HG03066 (cell line): ENCODE measurements at regions not wholly inside any gene's neighbourhood (a gene's known extent, or its start where the extent isn't known, plus 50 kb on each side); places are given as distances from the start of the nearest gene placed in this dataset.

Experiments
- ATAC-seq: cut with Tn5 transposase; IDR thresholded peaks from one replicate; pipeline ENCODE4 v1.9.1; 2021; ENCODE audit warnings: low read depth; ENCODE audit not compliant: unreplicated experiment

DNA sequence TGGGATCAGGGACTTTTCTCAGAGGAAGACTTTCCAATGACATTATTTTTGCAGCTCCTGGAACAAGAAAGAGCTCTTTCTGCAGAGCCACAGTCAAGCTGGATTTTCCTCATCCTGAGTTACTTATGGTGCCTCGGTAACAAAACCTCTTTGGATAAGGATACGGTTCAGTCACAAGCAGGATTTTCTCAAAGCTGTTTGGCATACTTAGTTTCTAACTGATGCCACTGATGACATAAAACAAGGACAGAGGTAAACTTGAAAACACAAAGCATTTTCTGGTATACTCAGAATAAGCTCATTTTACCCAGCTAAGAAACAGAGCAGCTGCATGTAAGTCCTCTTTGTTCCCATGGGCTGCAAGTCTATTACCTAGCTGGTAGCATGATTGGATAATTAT is 340.9 kb upstream of the MEOX2 start:
- ATAC-seq, result no peak

DNA sequence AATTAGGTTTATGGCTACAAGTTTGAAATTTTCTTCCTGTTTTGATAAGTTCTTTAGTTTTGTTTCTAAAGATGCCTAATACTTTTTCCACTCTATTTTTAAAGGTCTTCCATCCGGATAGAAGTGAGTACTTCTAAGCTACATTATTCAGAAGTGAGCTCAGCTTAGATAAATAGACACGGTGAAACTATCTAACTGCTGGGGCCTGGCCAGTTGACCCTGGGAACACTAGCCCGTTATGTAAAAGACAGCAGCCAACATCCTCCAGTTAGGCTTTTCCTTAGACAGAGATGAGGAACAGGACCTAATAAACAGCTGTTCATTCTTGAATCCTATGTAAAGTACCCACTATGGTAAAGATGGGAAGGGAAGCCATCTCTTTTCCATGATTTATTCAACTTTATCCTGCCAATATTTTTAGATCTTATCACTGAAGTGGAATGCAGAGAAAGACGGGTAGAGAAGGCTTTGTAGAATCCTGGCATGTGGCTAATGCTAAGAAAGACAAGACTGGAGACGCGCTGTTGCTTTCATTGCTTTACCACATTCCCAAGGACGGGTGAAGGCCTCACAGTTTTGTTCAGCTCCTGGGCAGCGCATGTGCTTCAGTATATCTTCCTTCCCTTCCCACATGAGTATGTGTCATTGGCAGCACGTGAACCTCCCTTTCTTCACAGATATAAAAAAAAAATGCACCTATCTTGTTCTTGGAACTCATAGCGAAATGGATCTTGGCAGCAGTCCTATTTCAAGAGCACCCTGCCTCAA is 340.0 kb upstream of the MEOX2 start:
- no peak for ATAC-seq

DNA sequence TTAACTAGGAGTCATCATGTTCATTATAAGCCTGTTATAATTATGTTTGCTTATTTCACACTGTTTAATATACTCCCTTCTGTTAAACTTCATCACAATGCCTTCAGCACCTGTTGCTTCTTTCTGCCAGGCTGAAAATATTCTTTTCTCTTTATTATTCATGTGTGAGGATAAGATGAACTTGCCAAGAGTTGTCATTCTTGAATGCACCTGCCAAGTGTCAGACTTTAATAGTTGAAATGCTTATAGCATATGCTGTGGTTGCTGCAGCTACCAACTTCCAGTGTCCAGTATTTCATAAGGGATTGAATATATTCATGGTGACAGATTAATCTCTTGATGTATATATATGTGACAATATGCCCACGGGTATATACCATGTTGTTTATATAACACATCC is 339.2 kb upstream of the MEOX2 start:
- ATAC-seq, result no peak

DNA sequence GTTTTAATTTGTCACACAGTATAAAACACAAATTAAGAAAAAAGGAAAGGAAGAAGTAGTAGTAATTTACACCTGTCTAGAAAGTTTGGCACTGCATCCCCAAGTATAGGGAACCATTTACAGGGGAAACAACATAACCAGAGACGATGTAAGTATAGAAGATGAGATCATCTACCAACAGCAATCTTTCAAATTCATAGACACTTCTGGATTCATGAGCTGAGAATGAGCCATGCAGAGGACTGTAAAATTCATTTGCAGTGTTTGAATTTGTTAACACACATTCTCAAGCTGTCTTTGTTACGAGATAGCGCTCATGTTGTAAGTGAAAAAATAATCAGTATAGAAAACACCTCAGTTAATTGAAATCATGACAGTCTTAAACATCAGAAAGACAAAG is 337.0 kb upstream of the MEOX2 start:
- ATAC-seq, result no peak

DNA sequence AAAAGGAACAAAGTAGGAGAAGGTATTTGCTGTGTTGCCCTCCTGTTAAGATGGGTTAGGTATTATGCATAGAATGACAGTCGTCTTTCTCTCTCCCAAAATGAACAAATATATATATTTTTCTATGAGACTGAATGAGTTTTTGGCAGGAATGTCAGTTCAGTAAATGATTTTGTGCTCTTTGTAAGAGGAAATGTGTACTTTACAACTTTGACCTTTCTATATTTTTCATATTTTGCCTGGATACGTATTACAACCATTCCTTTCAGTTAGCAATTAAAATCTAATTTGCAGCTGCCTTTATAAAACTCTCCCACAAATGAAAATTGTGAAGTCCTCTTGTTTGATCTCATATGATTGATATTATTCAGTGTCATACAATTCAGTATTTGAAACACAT is 336.6 kb upstream of the MEOX2 start:
- ATAC-seq, result no peak

DNA sequence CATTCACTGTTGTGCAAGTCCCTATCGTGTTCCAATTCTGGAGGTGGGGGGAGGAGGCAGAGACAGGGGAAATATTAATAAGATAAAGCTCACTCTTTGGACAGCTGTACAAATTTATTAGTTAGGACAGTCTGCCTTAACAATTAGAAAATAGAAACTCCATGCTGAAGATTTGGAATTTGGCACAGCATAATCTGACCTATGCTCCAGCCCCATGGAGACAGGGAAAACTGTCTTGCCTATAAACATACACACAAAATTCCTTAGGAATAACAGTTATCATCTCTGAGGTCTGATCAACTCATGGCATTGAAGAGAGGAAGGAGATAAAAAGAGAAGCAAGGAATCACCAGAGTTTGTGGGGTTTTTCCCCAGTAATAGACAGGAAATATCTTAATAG is 335.4 kb upstream of the MEOX2 start:
- ATAC-seq, result no peak

DNA sequence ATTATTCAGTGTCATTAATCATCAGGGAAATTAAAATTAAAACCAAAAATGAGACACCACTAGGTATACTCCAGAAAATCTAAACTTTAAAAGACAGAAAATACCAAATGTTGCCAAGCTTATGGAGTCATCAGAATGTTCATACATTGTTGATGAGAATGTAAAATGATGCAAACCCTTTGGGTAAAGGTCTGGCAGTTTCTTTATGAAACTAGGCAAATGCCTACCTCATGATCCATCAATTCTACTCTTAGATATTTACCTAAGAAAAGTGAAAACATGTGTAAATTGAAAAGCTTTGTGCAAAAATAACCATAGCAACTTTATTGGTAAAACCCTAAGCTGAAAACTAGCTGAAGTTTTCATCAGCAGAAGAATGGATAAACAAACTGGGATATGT is 329.5 kb upstream of the MEOX2 start:
- ATAC-seq, result no peak

DNA sequence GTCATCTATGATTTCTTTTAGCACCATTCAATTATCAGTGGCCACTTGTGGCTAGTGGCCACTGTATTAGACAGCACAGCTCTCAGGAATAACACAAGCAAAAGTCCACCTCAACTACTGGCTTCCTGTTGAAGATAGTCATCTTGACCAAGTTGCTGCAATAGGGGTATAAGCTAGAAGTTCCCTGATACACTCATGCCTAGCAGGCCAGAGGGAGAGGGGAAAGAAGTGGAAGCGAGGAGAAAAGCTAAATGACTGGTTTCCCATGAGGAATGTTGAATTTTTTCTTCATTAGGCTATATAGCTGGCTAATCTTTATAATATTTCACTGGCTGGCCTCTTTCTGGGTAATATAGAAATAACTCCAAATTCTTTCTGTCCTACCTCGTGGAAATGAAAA is 327.5 kb upstream of the MEOX2 start:
- no peak for ATAC-seq

DNA sequence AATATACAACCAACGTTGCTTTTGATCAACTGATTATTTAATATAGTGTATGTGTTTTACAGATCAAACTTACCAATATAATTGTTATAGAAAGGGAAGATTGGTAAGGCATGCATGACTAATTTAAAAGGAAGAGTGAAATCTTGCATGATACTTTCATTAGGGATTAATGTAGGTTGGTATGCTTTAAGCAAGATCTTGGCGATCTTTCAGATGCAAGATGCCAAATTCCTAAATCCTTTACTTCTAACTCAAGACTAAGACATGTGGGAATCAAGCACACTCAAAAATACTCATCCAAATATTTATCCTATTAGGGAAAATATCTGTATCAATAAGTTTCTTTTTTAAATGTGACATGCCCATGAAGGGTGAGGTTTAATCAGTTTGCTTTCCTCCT is 321.4 kb upstream of the MEOX2 start:
- no peak for ATAC-seq

DNA sequence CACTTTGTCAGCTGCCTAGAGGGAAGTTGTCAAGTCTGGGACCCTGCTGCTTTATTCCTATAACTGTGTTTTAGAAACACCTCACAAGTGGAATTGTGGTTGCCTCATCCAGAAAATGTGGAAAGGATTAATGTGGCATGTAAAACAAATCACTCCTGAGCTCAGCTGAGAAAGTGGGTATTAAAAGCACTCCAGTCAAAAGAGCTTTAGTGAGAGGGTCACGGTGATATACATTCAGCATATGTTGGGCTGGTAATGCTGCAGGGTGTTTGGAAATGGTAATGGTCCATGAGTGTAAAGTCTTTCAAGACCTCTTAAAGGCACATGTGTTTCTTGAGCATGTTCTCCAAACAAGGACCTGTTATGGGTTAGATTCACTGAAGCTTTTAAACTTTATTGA is 318.2 kb upstream of the MEOX2 start:
- no peak for ATAC-seq

DNA sequence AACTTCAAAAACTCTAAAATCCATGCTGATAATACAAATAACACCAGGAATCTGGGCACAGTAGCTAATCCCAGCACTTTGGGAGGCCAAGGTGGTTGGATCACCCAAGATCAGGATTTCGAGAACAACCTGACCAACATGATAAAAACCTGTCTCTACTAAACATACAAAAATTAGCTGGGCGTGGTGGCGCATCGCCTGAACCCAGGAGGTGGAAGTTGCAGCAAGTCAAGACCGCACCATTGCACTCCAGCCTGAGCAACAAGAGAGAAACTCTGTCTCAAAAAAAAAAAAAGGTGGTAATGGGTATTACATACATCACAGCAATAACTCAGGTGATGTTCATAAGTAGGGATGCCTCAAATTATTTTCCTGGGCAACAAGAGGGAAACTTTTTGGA is 315.0 kb upstream of the MEOX2 start:
- ATAC-seq, result no peak

DNA sequence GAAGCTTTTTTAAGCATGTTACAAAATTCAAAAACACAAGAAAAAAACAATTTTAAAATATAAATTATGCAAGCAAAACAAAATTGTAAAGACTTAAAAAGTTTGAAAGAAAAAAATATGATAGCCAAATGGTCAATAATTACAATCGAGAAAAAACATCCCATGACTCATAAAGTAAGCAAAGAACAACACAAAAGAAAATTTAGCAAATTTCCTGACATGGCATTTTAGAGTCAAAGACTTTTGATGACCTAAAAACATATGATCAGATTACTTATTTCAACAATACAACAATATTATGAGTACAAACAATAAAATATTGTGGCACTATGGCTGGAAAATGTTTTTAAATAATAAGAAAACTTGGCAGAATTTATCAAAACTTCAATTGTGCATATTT is 312.1 kb upstream of the MEOX2 start:
- ATAC-seq, result no peak

DNA sequence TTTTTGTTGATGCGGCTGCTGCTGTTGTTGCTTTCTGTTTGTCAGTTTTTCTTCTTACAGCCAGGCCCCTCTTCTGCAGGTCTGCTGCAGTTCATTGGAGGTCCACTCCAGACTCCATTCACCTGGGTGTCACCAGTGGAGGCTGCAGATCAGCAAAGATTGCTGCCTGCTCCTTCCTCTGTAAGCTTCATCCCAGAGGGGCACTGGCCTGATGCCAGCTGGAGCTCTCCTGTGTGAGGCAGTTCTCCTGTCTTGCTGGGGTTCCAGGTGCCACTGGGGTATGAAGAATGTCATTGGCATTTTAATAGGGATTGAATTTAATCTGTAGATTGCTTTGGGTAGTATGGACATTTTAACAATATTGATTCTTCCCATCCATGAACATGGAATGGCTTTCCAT is 308.5 kb upstream of the MEOX2 start:
- no peak for ATAC-seq

DNA sequence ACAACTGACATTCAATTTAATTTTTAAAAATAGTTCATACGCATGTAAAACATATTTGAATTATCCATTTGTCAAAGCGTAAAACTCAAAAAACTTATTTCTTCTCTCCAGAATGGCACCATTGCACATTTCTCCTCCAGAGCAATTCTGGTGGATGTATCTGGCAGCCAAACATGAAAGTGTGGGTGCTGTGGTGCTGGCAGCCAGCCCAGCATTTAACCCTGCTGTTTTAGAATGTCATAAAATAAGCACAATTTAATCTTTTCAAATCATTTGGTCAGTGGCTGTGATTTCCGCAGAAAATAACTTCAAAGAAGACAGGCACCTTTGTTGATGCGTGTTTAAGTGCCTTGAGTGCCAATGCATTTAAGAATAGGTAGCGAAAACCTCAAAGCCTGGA is 302.7 kb upstream of the MEOX2 start:
- ATAC-seq, result no peak

DNA sequence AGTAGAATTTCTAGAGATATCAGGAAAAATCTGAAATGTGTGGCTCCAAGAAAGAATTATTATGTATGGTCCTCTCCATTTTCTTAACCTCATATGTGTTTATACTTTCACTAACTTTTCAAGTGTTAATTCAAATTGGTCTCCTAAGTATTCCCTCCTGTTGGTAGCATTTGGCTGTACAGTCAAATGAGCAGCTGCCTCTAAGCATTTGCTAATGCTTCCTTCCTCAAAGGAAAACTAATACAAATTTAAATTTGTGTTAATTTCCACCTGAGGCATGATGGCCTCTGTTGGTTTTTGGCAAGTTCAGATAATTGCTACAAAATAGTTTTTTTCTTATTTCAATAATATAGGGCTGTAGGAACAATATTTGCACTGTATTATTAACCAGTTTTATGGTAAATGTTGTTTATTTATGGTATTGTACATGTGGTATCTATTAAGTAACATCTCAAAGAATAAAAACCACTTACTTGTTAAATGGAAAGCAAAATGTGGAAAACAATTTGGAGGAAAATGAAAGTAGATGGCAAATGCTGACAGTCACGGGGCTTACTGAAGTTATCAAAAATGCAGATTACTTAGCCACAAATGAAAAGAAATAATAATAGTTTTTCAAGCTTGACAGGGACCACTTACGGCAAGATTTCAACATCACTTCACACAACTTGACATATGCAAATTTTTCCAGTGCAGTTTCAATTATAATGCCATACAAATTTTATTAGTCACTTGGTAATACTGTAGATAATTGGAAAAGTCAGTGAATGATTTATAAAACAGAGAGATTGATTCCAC is 299.3 kb upstream of the MEOX2 start:
- ATAC-seq, result no peak

DNA sequence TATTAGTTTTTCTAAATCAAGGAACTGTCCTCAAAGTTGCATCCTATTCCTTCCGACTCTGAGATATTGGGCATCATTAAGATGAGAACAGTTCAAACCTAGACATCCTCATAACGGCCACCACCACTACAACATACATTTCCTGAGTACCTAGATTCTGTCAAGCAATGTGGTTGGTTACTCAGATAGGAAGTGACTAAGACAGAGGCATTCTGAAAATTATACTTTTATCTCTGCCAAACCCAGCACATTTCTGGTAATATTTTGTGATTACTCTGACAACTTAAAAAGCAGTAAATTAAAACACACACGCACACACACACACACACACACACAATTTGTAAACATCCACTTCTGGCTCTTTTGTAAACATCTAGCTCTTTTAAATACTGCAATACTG is 291.2 kb upstream of the MEOX2 start:
- ATAC-seq, result no peak

DNA sequence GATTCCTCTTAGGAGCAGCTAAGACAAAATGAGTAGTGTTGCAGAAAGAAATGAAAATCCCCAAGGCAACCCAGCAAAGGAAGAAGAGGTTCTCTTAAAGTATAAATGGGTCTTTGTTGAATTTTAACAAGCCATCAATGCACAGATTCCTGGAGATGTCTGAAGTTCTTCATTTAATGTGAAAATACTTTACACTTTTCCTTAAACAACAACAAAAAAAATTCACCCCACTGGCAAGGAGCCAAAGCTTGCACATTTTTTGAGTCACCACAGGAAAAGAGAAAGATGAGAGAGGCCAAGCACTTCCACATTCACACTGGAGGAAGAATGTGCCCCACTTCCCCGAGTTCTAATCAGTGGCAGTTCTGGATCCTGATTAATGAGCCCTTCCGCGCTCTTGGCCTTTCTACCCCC is 286.4 kb upstream of the MEOX2 start:
- ATAC-seq, result no peak

DNA sequence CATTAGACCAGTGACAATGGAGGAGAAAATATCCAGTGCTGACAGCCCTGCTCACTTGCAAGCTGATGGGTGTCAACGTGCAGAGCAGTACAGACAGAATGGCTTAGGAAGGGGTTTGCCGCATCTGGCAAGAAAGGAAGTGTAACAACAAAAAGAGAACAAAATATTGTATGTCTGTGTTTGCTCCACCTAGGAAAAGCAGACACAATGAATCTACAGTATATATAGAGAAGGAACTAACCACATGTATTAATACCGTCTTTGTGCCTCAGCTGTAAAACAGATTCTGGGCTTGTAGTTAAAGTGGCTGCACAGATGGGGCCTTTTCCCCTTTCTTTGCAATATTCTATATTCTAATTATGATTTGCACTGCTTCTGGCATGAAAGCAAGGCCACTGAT is 281.1 kb upstream of the MEOX2 start:
- ATAC-seq, result no peak

DNA sequence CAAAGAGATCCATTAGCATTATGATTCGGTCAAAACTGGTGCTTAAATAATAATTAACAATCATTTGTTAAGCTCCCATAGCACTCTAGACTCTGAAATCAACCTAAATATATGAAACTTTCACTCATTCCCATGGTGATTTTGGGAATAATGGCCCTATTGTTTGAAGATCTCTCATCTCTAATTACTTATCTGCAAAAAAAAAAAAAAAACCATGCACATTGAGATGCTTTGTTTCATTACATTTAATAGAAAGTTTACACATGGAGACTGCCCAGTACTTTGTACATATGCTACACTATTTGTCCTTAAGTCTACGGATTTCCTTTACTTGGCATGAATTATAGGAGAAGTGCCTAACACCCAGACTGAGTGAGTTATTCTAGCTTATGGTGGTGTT is 280.6 kb upstream of the MEOX2 start:
- no peak for ATAC-seq

DNA sequence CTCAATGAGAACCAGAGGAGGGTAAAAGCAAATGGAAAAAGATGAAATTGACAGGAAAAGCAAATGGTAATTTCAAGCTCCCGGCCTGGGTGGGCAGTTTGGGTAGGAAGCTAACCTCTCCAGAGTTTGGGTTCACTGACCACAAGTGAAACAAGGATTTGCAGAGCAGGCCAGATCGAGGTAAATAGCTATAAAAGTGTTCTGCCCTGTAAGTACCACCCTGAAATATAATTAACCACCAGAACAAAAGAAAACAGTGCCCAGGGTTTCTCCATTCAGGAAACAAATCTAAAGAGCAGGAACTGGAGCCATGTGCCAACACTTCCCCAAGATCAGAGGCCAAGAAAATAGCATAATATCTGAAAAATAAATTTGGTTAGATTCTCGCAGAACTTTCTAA is 276.7 kb upstream of the MEOX2 start:
- no peak for ATAC-seq

DNA sequence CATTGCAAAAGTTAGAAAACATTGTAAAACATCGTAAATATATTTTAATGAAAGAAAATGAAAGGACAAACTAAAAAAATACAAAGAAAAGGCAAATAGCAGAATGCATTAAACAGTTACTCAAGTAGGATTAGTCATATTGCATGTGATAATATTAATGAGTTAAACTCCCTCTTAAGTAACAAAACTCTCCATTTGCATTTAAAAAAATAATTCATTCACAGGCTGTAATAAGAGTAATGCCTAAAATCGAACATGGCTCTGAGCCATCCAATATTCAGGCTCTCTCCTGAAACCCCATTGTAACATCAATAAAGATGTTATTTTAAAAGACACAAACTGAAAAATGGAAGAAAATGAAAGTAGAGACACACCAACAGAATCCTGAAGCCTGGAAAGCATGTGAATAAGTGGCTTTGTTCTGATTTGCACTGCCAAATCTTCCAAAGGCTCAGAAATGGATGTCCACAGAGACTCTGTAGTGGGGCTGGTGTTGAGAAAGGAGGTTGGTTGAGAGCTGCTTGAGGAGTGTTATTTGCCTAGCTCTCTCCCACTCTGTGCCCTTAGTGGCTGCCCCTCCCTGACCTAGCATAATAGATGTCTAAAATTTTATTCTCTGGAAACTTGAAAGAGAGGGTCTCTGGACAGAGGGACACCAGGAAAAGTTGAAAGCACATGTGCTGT is 268.3 kb upstream of the MEOX2 start:
- ATAC-seq, result no peak

DNA sequence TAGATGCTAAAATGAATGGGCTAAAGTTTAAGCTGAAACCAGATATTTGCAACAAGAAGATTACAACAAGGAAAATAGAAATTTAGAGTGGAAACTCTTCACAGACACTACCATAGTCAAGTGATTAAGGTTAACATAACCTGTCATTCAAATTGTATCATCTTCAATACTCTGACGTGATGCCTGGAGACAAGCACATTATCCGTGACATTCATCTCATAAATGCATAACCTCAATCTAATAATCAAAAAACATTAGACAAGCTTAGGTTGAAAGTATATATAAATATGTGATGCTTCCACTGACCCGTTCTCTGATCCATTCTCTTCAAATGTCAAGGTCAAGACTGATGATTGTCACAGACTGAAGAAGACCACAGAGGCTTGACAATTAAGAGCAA is 263.8 kb upstream of the MEOX2 start:
- ATAC-seq, result no peak
